ENCODE measurements at regions not wholly inside any gene's neighbourhood (a gene's known extent, or its start where the extent isn't known, plus 50 kb on each side); places are given as distances from the start of the nearest gene placed in this dataset.

- TF ChIP-seq EZH2 (IDR thresholded peaks at IDR 0.05; ENCODE audit: insufficient read depth, poor library complexity, severe bottlenecking) (no peak), EZH2phosphoT487 (IDR thresholded peaks at IDR 0.05; ENCODE audit: insufficient read depth, low read depth) (no peak)
Observed at GRCh38 chr9:2559192-2560152, 62.1 kb upstream of the VLDLR start.

All from GM23248 (cell line).